ENCODE measurements at regions not wholly inside any gene's neighbourhood (a gene's known extent, or its start where the extent isn't known, plus 50 kb on each side); places are given as distances from the start of the nearest gene placed in this dataset.

DNA sequence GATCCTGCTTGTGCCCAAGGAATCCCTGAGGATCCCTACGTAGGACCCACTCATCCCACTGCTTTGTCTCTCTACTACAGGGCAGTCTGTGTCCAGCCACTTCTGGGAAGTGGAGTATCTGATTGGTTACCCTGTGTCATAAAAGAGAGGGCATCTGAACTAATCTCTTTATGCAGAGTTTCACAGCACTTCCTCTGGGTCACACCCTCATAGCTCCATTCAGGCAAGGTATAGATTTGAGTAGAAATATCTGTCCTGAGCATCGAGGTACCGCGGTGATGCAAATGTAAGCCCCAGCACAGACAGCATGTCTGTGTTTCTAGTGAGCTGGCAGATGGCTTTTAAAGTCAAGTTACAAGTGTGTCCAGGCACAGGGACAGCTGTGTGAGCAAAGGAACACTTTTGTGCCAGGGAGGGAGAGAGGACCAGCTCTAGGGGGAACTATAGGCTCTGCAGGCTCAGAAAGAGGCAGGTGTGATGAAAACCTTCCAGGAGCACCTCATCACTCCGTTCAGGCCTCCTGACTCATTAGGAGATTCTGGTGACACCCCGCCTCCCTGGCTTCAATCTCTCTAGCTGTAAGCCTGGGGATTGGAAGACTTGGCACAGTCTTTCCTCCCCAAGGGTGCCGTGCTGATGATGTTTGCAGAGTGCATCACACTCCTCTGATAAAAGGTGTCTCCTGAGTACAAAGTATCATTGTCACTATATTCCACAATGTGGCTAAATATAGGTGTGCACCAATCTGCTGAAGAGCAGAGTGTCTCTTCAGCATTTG lies 84.3 kb upstream of the UBL3 start:
- peak in 2 of 35 experiments; percentile 10 to 18 for DNase-seq
- no peaks in the 10 kb centered on the region for H3K27me3 Mint-ChIP-seq
- H3K4me1 Mint-ChIP-seq, result peaks cover 46 to 58% (median 53%) of the 10 kb centered on the region in 3 donors
- H3K36me3 Mint-ChIP-seq, result peaks cover 4% of the 10 kb centered on the region
- H3K4me3 Mint-ChIP-seq, result peak overlapping the region; percentile 87 to 90 (median 87)
- peak overlapping the region; percentile 53 for H3K27ac ChIP-seq (ENCODE audit: low read length)
- H3K27ac Mint-ChIP-seq, result peak overlapping the region; percentile 92 to 93
- ChIA-PET CTCF (interaction anchor here (1.1 to 4.1 kb wide), 12 partner anchors 10 to 180 kb away, joined by 3 to 33 read pairs (median 7); partner anchors contain the start of gene UBL3 (in 1 of the 2)), POLR2A (interaction anchor here (0.5 to 2.1 kb wide), 5 partner anchors 20 to 798 kb away, joined by 4 to 10 read pairs (median 9); partner anchors contain the start of gene UBL3 (in 2 of the 2))
- ATAC-seq (replicated peaks in 1 of 4), result no peak
- no CpG with 5 or more reads among the region's 7 CpGs for WGBS (ENCODE audit: insufficient coverage)
- H3K27me3 ChIP-seq (replicated peaks in 1 of 2; ENCODE audit: control insufficient read depth in 2 of 2, extremely low read depth in 1 of 2, insufficient read depth in 2 of 2, low read length in 1 of 2), result no peaks in the 10 kb centered on the region
- no peaks in the 10 kb centered on the region for H3K36me3 ChIP-seq (ENCODE audit: control insufficient read depth in 2 of 2, extremely low read depth in 1 of 2, insufficient read depth in 1 of 2, low read length in 1 of 2)
- no peak overlapping the region for H3K4me3 ChIP-seq (ENCODE audit: control insufficient read depth in 1 of 2, extremely low read depth in 1 of 2, low read length in 1 of 2)
- no peaks in the 10 kb centered on the region for H3K9me3 ChIP-seq
- peaks cover 31 to 52% of the 10 kb centered on the region in 2 experiments for H3K4me1 ChIP-seq (ENCODE audit: control insufficient read depth in 1 of 2, extremely low read depth in 1 of 2, insufficient read depth in 2 of 2, low read length in 2 of 2)
- no peaks in the 10 kb centered on the region for H3K9me3 Mint-ChIP-seq

DNA sequence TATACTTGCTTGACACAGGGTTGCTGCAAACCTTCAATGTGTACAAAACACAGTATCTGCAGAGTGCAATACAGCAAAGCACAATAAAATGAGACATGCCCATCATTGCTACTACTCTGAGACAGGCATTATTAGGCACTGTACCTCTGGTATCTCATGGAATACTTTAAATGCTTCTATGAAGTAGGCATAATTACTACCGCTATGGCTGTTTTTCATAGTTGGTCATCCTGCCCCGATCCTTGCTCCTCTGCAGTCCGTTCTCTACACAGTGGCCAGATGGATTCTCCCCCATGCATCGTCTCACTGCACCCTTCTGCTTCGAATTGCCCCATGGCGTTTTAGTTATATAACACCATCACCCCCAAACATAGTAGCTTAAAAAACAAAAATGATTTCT lies 83.0 kb upstream of the UBL3 start:
- Histone ChIP-seq H3K4me3 (ENCODE audit: control insufficient read depth in 1 of 2, extremely low read depth in 1 of 2, low read length in 1 of 2) (no peak overlapping the region), H3K27me3 (replicated peaks in 1 of 2; ENCODE audit: control insufficient read depth in 2 of 2, extremely low read depth in 1 of 2, insufficient read depth in 2 of 2, low read length in 1 of 2) (no peaks in the 10 kb centered on the region), H3K36me3 (ENCODE audit: control insufficient read depth in 2 of 2, extremely low read depth in 1 of 2, insufficient read depth in 1 of 2, low read length in 1 of 2) (no peaks in the 10 kb centered on the region), H3K4me1 (ENCODE audit: control insufficient read depth in 1 of 2, extremely low read depth in 1 of 2, insufficient read depth in 2 of 2, low read length in 2 of 2) (peaks cover 30 to 46% of the 10 kb centered on the region in 2 experiments), H3K27ac (ENCODE audit: low read length) (no peak overlapping the region), H3K9me3 (no peaks in the 10 kb centered on the region)
- H3K9me3 Mint-ChIP-seq, result no peaks in the 10 kb centered on the region
- peaks cover 43 to 45% (median 44%) of the 10 kb centered on the region in 3 donors for H3K4me1 Mint-ChIP-seq
- H3K4me3 Mint-ChIP-seq, result no peak overlapping the region
- 100% methylated on average over 3 of the region's 6 CpGs for WGBS (ENCODE audit: insufficient coverage)
- H3K27ac Mint-ChIP-seq, result peak overlapping the region in 1 of 2 donors; percentile 59
- ATAC-seq (replicated peaks in 1 of 4) (no peak), DNase-seq (no peak)
- ChIA-PET CTCF (no interaction called here), POLR2A (no interaction called here)
- H3K36me3 Mint-ChIP-seq, result no peaks in the 10 kb centered on the region
- no peaks in the 10 kb centered on the region for H3K27me3 Mint-ChIP-seq

DNA sequence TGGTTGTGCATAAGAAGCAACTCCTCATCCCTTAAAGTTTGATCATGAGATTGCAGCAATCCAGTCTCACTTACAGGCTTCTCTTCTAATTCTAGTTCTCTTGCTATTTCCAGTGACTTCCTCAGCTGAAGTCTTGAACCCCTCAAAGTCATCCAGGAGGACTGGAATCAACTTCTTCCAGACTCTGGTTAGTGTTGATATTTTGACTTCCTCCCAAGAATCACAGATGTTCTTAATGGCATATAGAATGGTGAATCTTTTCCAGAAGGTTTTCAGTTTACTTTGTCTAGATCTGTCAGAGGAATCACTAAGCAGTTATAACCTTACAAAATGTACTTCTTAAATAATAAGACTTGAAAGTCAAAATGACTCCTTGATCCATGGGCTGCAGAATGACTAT lies 81.3 kb upstream of the UBL3 start:
- Mint-ChIP-seq H3K4me3 (no peak overlapping the region), H3K27me3 (peaks cover 0 to 2% of the 10 kb centered on the region in 2 donors), H3K9me3 (no peaks in the 10 kb centered on the region), H3K27ac (no peak overlapping the region), H3K36me3 (no peaks in the 10 kb centered on the region), H3K4me1 (peaks cover 26 to 28% (median 27%) of the 10 kb centered on the region in 3 donors)
- Histone ChIP-seq H3K4me1 (ENCODE audit: control insufficient read depth in 1 of 2, extremely low read depth in 1 of 2, insufficient read depth in 2 of 2, low read length in 2 of 2) (peaks cover 18 to 30% of the 10 kb centered on the region in 2 experiments), H3K27ac (ENCODE audit: low read length) (no peak overlapping the region), H3K4me3 (ENCODE audit: control insufficient read depth in 1 of 2, extremely low read depth in 1 of 2, low read length in 1 of 2) (no peak overlapping the region), H3K9me3 (no peaks in the 10 kb centered on the region), H3K36me3 (ENCODE audit: control insufficient read depth in 2 of 2, extremely low read depth in 1 of 2, insufficient read depth in 1 of 2, low read length in 1 of 2) (no peaks in the 10 kb centered on the region), H3K27me3 (replicated peaks in 1 of 2; ENCODE audit: control insufficient read depth in 2 of 2, extremely low read depth in 1 of 2, insufficient read depth in 2 of 2, low read length in 1 of 2) (no peaks in the 10 kb centered on the region)
- ChIA-PET CTCF (no interaction called here), POLR2A (no interaction called here)
- no peak for DNase-seq
- ATAC-seq (replicated peaks in 1 of 4), result no peak

DNA sequence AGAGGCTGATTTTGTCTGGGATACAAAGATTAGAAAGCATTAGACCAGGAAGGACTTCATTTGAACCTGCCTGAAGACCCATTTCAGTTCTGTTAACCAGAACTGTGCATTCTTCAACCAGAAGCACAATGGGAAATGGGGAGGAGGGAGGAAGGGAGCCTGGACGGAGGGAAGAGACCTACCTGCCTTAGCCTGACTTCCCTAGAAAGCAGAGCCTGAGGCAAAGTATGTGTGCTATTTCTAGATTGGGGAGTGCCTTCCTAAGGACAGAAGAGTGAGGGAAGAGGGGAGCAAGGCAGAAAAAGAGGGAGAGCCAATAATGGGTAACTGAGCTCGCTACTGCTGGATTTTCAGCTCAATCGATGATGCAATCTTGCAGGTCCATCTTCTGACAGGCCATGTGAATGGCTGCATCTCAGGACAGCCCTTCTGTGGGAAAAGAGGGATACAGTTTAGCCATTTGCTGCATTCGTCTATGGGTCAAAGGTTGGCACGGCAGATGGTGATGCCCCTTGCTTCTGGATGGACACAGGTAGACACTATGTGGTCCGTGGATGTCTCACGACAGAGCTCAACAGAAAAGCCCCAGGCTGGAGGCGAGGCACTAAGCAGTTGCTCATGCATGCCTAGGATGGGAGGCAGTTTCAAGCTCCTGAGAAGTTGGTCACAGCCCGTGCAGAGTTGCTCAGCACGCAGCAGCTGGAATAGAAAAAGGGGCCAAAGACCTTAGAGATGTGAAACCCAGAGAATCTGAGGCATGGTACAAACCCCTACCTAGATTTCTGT lies 78.8 kb upstream of the UBL3 start:
- H3K9me3 ChIP-seq, result no peaks in the 10 kb centered on the region
- 93% methylated on average over 9 of the region's 10 CpGs for WGBS (ENCODE audit: insufficient coverage)
- ATAC-seq (replicated peaks in 1 of 4), result no peak
- no peaks in the 10 kb centered on the region for H3K36me3 ChIP-seq (ENCODE audit: control insufficient read depth in 2 of 2, extremely low read depth in 1 of 2, insufficient read depth in 1 of 2, low read length in 1 of 2)
- ChIA-PET CTCF (no interaction called here), POLR2A (no interaction called here)
- no peaks in the 10 kb centered on the region for H3K36me3 Mint-ChIP-seq
- no peak overlapping the region for H3K4me3 ChIP-seq (ENCODE audit: control insufficient read depth in 1 of 2, extremely low read depth in 1 of 2, low read length in 1 of 2)
- no peak overlapping the region for H3K27ac Mint-ChIP-seq
- no peaks in the 10 kb centered on the region for H3K9me3 Mint-ChIP-seq
- H3K4me3 Mint-ChIP-seq, result no peak overlapping the region
- peaks cover 9 to 15% of the 10 kb centered on the region in 2 experiments for H3K4me1 ChIP-seq (ENCODE audit: control insufficient read depth in 1 of 2, extremely low read depth in 1 of 2, insufficient read depth in 2 of 2, low read length in 2 of 2)
- peaks cover 0 to 2% of the 10 kb centered on the region in 2 donors for H3K27me3 Mint-ChIP-seq
- peaks cover 0 to 2% of the 10 kb centered on the region in 2 experiments for H3K27me3 ChIP-seq (replicated peaks in 1 of 2; ENCODE audit: control insufficient read depth in 2 of 2, extremely low read depth in 1 of 2, insufficient read depth in 2 of 2, low read length in 1 of 2)
- H3K27ac ChIP-seq (ENCODE audit: low read length), result no peak overlapping the region
- H3K4me1 Mint-ChIP-seq, result peaks cover 9 to 13% (median 11%) of the 10 kb centered on the region in 3 donors
- no peak for DNase-seq

DNA sequence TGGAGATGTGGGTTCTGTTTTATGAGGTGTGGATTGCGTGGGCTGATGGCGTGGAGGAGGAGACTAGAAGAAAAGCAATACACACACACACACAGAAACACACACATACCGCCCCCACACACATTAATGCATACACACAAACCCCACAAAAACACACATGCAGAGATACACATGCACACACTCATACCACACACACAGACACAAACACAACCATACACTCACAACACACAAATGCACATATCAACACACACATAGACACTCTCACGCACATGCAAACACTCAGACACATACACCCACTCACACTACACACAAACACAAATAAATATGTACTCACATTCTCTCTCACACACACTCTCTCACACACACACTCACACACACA lies 75.7 kb upstream of the UBL3 start:
- H3K27me3 Mint-ChIP-seq, result peaks cover 0 to 2% of the 10 kb centered on the region in 2 donors
- ChIA-PET CTCF (no interaction called here), POLR2A (no interaction called here)
- Histone ChIP-seq H3K27ac (ENCODE audit: low read length) (no peak overlapping the region), H3K4me3 (ENCODE audit: control insufficient read depth in 1 of 2, extremely low read depth in 1 of 2, low read length in 1 of 2) (no peak overlapping the region), H3K9me3 (no peaks in the 10 kb centered on the region), H3K4me1 (ENCODE audit: control insufficient read depth in 1 of 2, extremely low read depth in 1 of 2, insufficient read depth in 2 of 2, low read length in 2 of 2) (peaks cover 12 to 13% of the 10 kb centered on the region in 2 experiments), H3K36me3 (ENCODE audit: control insufficient read depth in 2 of 2, extremely low read depth in 1 of 2, insufficient read depth in 1 of 2, low read length in 1 of 2) (no peaks in the 10 kb centered on the region), H3K27me3 (replicated peaks in 1 of 2; ENCODE audit: control insufficient read depth in 2 of 2, extremely low read depth in 1 of 2, insufficient read depth in 2 of 2, low read length in 1 of 2) (peaks cover 0 to 2% of the 10 kb centered on the region in 2 experiments)
- H3K4me1 Mint-ChIP-seq, result peaks cover 11 to 25% (median 22%) of the 10 kb centered on the region in 3 donors
- H3K4me3 Mint-ChIP-seq, result no peak overlapping the region
- DNase-seq, result no peak
- no peaks in the 10 kb centered on the region for H3K9me3 Mint-ChIP-seq
- 100% methylated on average over 2 of the region's 4 CpGs for WGBS (ENCODE audit: insufficient coverage)
- no peaks in the 10 kb centered on the region for H3K36me3 Mint-ChIP-seq
- H3K27ac Mint-ChIP-seq, result no peak overlapping the region
- no peak for ATAC-seq (replicated peaks in 1 of 4)

DNA sequence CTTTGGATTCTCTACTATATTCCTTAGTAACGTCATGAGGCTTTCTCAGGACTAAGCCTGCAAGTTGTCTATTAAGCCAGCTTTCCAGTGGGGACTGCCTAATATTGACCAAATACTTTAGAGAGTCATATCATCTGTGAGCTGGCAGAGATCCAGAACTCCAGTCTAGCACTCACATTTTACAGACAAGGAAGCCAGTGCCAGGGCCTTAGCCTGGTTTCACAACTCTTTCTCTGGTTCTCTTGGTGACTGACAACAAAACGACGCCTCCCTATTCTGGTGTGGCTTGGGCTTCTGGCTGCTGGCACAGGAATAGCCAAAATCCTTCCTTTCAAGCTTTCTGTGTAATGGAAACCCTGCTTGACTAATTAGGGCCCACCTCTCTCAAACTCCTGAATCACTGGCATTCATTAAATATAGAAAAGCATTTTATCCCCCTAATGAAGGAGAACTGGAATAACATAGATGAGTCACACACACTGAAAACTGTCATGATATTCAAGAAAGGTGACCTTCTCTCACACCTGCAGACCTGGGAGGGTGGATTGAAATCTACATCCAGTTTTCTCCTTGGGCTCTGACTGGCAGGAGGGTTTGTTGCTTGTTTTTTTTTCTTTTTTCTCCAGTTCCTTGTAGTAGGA lies 75.2 kb upstream of the UBL3 start:
- Mint-ChIP-seq H3K9me3 (no peaks in the 10 kb centered on the region), H3K27me3 (peaks cover 0 to 2% of the 10 kb centered on the region in 2 donors), H3K4me3 (no peak overlapping the region), H3K27ac (no peak overlapping the region), H3K36me3 (no peaks in the 10 kb centered on the region), H3K4me1 (peaks cover 11 to 25% (median 22%) of the 10 kb centered on the region in 3 donors)
- H3K4me1 ChIP-seq (ENCODE audit: control insufficient read depth in 1 of 2, extremely low read depth in 1 of 2, insufficient read depth in 2 of 2, low read length in 2 of 2), result peaks cover 12 to 13% of the 10 kb centered on the region in 2 experiments
- 64% methylated on average over 3 of the region's 3 CpGs for WGBS (ENCODE audit: insufficient coverage)
- H3K27me3 ChIP-seq (replicated peaks in 1 of 2; ENCODE audit: control insufficient read depth in 2 of 2, extremely low read depth in 1 of 2, insufficient read depth in 2 of 2, low read length in 1 of 2), result peaks cover 0 to 2% of the 10 kb centered on the region in 2 experiments
- H3K9me3 ChIP-seq, result no peaks in the 10 kb centered on the region
- ATAC-seq (replicated peaks in 1 of 4) (no peak), DNase-seq (peak in 1 of 35 experiments; percentile 18)
- CTCF ChIA-PET, result interaction anchor here in 1 of 2 donors (0.7 to 2.2 kb wide), 2 partner anchors 10 to 300 kb away, joined by 3 to 6 read pairs; no protein-coding TSS in a partner anchor
- H3K36me3 ChIP-seq (ENCODE audit: control insufficient read depth in 2 of 2, extremely low read depth in 1 of 2, insufficient read depth in 1 of 2, low read length in 1 of 2), result no peaks in the 10 kb centered on the region
- H3K4me3 ChIP-seq (ENCODE audit: control insufficient read depth in 1 of 2, extremely low read depth in 1 of 2, low read length in 1 of 2), result no peak overlapping the region
- H3K27ac ChIP-seq (ENCODE audit: low read length), result no peak overlapping the region
- POLR2A ChIA-PET, result no interaction called here

Measured in T-cell (primary cell).